K562 (cell line): ENCODE measurements at regions not wholly inside any gene's neighbourhood (a gene's known extent, or its start where the extent isn't known, plus 50 kb on each side); places are given as distances from the start of the nearest gene placed in this dataset.

Experiments
- ATAC-seq: fragments of 200-7000 bp; cut with Tn5 transposase; 3 replicates; pipeline ENCODE4 v1.9.1; 2020; ENCODE audit warnings: moderate library complexity
- BruUV-seq: library from RNA; stranded (reverse); fragments of 400-500 nt; replicated peaks from 2 replicates; lab custom pipeline; 2021; lab: Mats Ljungman, UMichigan
- CTCF ChIA-PET: fragments of 300-600 bp; formaldehyde crosslinking; extraction: SDS; loops from one replicate; lab custom pipeline; 2021; ENCODE audit warnings: low intra/inter-chr PET ratio; lab: Yijun Ruan, JAX
- POLR2A ChIA-PET: fragments of 300-600, 350-650 bp; sonication (Branson Sonifier 250); formaldehyde crosslinking; extraction: SDS; loops from one replicate; lab custom pipeline; 2021; ENCODE audit warnings: antibody characterized with exemption, inconsistent platforms; lab: Yijun Ruan, JAX
- DNase-seq, 4 experiments: peaks; one replicate each; pipeline versions ENCODE4 v3.0.0 to v3.0.0-alpha.2; 2011 to 2018; ENCODE audit warnings: low spot score in 3 of 4, mixed read lengths in 3 of 4; ENCODE audit errors: extremely low read depth in 1 of 4
- FAIRE-seq: peaks from 2 replicates; lab custom pipeline; 2011; peaks lifted over from hg19 to GRCh38; lab: Jason Lieb, UNC
- H2AFZ ChIP-seq: 2 replicates; pipeline ENCODE4 v1.6.0; 2011; ENCODE audit warnings: low read depth, low read length, control low read depth, inconsistent platforms
- H3K27ac ChIP-seq: fragments of 200-600 bp; 3 replicates; pipeline ENCODE4 v1.8.0; 2011; ENCODE audit warnings: low read depth, mild to moderate bottlenecking, control low read depth, inconsistent platforms, low read length, moderate library complexity, mixed read lengths; ENCODE audit errors: extremely low read depth
- H3K27me3 ChIP-seq, 2 experiments: fragments of 300-600 bp in 1 of 2; 2 replicates in 1 of 2; 3 replicates in 1 of 2; pipeline versions ENCODE4 v1.6.0 to v1.8.0; 2011; ENCODE audit warnings: inconsistent platforms in 2 of 2, low read length in 2 of 2, mild to moderate bottlenecking in 1 of 2, mixed read lengths in 1 of 2, moderate library complexity in 1 of 2; ENCODE audit not compliant: control insufficient read depth in 2 of 2, insufficient read depth in 2 of 2
- H3K36me3 ChIP-seq: fragments of 300-600 bp; 3 replicates; pipeline ENCODE4 v1.8.0; 2011; ENCODE audit warnings: mild to moderate bottlenecking, low read length, inconsistent platforms; ENCODE audit not compliant: control insufficient read depth, insufficient read depth
- H3K4me1 ChIP-seq, 2 experiments: fragments of 200-600 bp in 1 of 2; replicated peaks in 1 of 2; 2 replicates in 1 of 2; 3 replicates in 1 of 2; pipeline versions ENCODE4 v1.5.1 to v1.8.0; 2011; ENCODE audit warnings: inconsistent platforms in 2 of 2, low read length in 2 of 2, mild to moderate bottlenecking in 1 of 2, mixed read lengths in 1 of 2, moderate library complexity in 1 of 2; ENCODE audit not compliant: control insufficient read depth in 2 of 2, insufficient read depth in 2 of 2
- H3K4me2 ChIP-seq: 2 replicates; pipeline ENCODE4 v1.6.1; 2011; ENCODE audit warnings: low read length, control low read depth, inconsistent platforms, mixed read lengths; ENCODE audit not compliant: insufficient read depth
- H3K4me3 ChIP-seq: fragments of 200-600 bp; sonication (generic), shearing (Covaris generic); 2 replicates; pipeline ENCODE4 v1.5.1; 2016; ENCODE audit warnings: control low read depth, inconsistent platforms
- H3K79me2 ChIP-seq: fragments of 200-600 bp; 3 replicates; pipeline ENCODE4 v1.8.0; 2011; ENCODE audit warnings: low read length, inconsistent platforms; ENCODE audit not compliant: control insufficient read depth, insufficient read depth
- H3K9ac ChIP-seq, 2 experiments: 2 replicates each; pipeline versions ENCODE4 v1.6.0 to v1.6.1; 2011; ENCODE audit warnings: low read depth in 2 of 2, low read length in 2 of 2, control low read depth in 1 of 2, inconsistent platforms in 1 of 2, mild to moderate bottlenecking in 1 of 2, mixed read lengths in 1 of 2; ENCODE audit not compliant: insufficient read depth in 1 of 2
- H3K9me1 ChIP-seq: one replicate; pipeline ENCODE4 v1.6.0; 2011; ENCODE audit warnings: inconsistent platforms, mild to moderate bottlenecking, low read length, moderate library complexity; ENCODE audit not compliant: control insufficient read depth, insufficient read depth
- H3K9me3 ChIP-seq: replicated peaks from 2 replicates; pipeline ENCODE4 v1.5.1; 2011; ENCODE audit warnings: low read depth, low read length, inconsistent platforms; ENCODE audit not compliant: control insufficient read depth, insufficient read depth
- H4K20me1 ChIP-seq: replicated peaks from 2 replicates; pipeline ENCODE4 v1.6.1; 2011; ENCODE audit warnings: low read length, inconsistent platforms, mixed read lengths; ENCODE audit not compliant: control insufficient read depth, insufficient read depth
- ELK1 ChIP-seq: sonication (generic); formaldehyde crosslinking; IDR thresholded peaks from 2 replicates; pipeline ENCODE4 v1.8.1; 2022; ENCODE audit warnings: missing genetic modification reagents
- FOXP1 ChIP-seq: sonication (generic); formaldehyde crosslinking; IDR thresholded peaks from 2 replicates; pipeline ENCODE4 v1.8.0; 2022; ENCODE audit warnings: mild to moderate bottlenecking, missing genetic modification reagents
- HBP1 ChIP-seq: fragments of 450-650 bp; formaldehyde crosslinking; IDR thresholded peaks from 2 replicates; pipeline ENCODE4 v1.4.0; 2022; ENCODE audit warnings: missing genetic modification characterization
- MIER1 ChIP-seq: fragments of 450-650 bp; IDR thresholded peaks from 2 replicates; pipeline ENCODE4 v1.6.1; 2016; ENCODE audit warnings: antibody characterized with exemption, mild to moderate bottlenecking, low read depth
- PCBP1 ChIP-seq: fragments of 200-400 bp; formaldehyde crosslinking; IDR thresholded peaks from 2 replicates; pipeline ENCODE4 v1.6.1; 2018; ENCODE audit warnings: mild to moderate bottlenecking, low read depth, low read length; ENCODE audit not compliant: poor library complexity, severe bottlenecking
- PHB2 ChIP-seq: fragments of 450-650 bp; IDR thresholded peaks from 2 replicates; pipeline ENCODE4 v1.6.1; 2017; ENCODE audit warnings: low read depth
- PHF8 ChIP-seq: fragments of 200-600 bp; sonication (generic); IDR thresholded peaks from 2 replicates; pipeline ENCODE4 v1.6.1; 2012; ENCODE audit warnings: mixed run types, mild to moderate bottlenecking, inconsistent platforms, low read length, moderate library complexity, borderline replicate concordance
- PTBP1 ChIP-seq: fragments of 200-400 bp; formaldehyde crosslinking; IDR thresholded peaks from 2 replicates; pipeline ENCODE4 v1.6.1; 2017; ENCODE audit warnings: low read depth, low read length
- SMARCC2 ChIP-seq: fragments of 450-650 bp; IDR thresholded peaks from 2 replicates; pipeline ENCODE4 v1.6.1; 2017; ENCODE audit warnings: antibody characterized with exemption, moderate library complexity, mild to moderate bottlenecking, low read depth
- SMC3 ChIP-seq: conservative IDR thresholded peaks from 2 replicates; pipeline ENCODE4 v1.6.1; 2011; ENCODE audit warnings: low read depth, low read length, improper control_type of control experiment; ENCODE audit not compliant: insufficient read depth
- TEAD1 ChIP-seq, 2 experiments: fragments of 450-650 bp in 1 of 2; sonication (generic) in 1 of 2; formaldehyde crosslinking; IDR thresholded peaks; 2 replicates each; pipeline versions ENCODE4 v1.4.0 to v1.8.0; 2020 to 2022; ENCODE audit warnings: mild to moderate bottlenecking in 2 of 2, missing genetic modification reagents in 1 of 2
- TSC22D4 ChIP-seq: fragments of 450-650 bp; IDR thresholded peaks from 2 replicates; pipeline ENCODE4 v1.6.1; 2016; ENCODE audit warnings: missing genetic modification characterization, missing biosample characterization, control low read depth
- ZBTB1 ChIP-seq: sonication (generic); formaldehyde crosslinking; IDR thresholded peaks from 2 replicates; pipeline ENCODE4 v1.8.1; 2023; ENCODE audit warnings: missing genetic modification reagents, low read depth, mild to moderate bottlenecking, borderline replicate concordance
- ZFX ChIP-seq: sonication (generic); formaldehyde crosslinking; IDR thresholded peaks from 2 replicates; pipeline ENCODE4 v1.8.0; 2022; ENCODE audit warnings: mild to moderate bottlenecking, missing genetic modification reagents, moderate library complexity
- ZNF274 ChIP-seq: IDR thresholded peaks from 2 replicates; pipeline ENCODE4 v1.6.1; 2011; ENCODE audit warnings: low read depth, mild to moderate bottlenecking, low read length, moderate library complexity, borderline replicate concordance
- ZNF449 ChIP-seq: fragments of 250-450 bp; sonication (Bioruptor Pico); IDR thresholded peaks from 2 replicates; pipeline ENCODE4 v1.8.0; 2022; ENCODE audit warnings: moderate library complexity, mild to moderate bottlenecking, inconsistent platforms
- WGBS: fragments of 100-300 bp; shearing (Covaris generic); methylation state at CpG from one replicate; pipeline ENCODE4 v1.1.6; 2016; ENCODE audit warnings: low coverage, mixed read lengths; ENCODE audit not compliant: insufficient coverage; ENCODE audit errors: missing lambda C conversion rate; 5-methylcytosine and 5-hydroxymethylcytosine counted together
- in situ Hi-C: fragments of 300-500 bp; cut with MboI; formaldehyde crosslinking; loops from 4 replicates; pipeline ENCODE4 v1.15.0; 2018; ENCODE audit warnings: inconsistent platforms, mixed read lengths
- intact Hi-C: fragments of 100-400 bp; cut with micrococcal nuclease; formaldehyde crosslinking; loops from 2 replicates; pipeline ENCODE4 v1.14.2; 2022

GRCh38 chr3:115363071-115363470, 216.0 kb upstream of the ZBTB20 start:
- ChIA-PET POLR2A (no interaction called here), CTCF (no interaction called here)
- Histone ChIP-seq H3K27me3 (no peaks in the 10 kb centered on the region), H3K79me2 (no peaks in the 10 kb centered on the region), H3K27ac (no peak overlapping the region), H4K20me1 (no peaks in the 10 kb centered on the region)
- intact Hi-C loops, result no loop called here
- no peak for FAIRE-seq
- 0% methylated on average over 1 of the region's 1 CpG for WGBS
- TF ChIP-seq TSC22D4 (tag) (no peak), PCBP1 (no peak), MIER1 (no peak), FOXP1 (CRISPR knock-in tag) (no peak), TEAD1 (CRISPR knock-in tag; IDR thresholded peaks at IDR 0.05) (no peak), PTBP1 (no peak), HBP1 (CRISPR knock-in tag) (no peak), ELK1 (CRISPR knock-in tag) (no peak), ZFX (CRISPR knock-in tag) (no peak), SMARCC2 (no peak), PHB2 (no peak), ZBTB1 (no peak), ZNF274 (no peak), SMC3 (no peak), PHF8 (no peak), ZNF449 (CRISPR knock-in tag) (no peak)
- TF ChIP-seq, all 486 proteins: peak for 0
- ATAC-seq (no peak), DNase-seq (no peak)
- BruUV-seq, result no TSS peak
- Histone ChIP-seq H3K4me1 (no peaks in the 10 kb centered on the region), H3K4me2 (no peak overlapping the region), H3K9me3 (no peaks in the 10 kb centered on the region), H2AFZ (no peak overlapping the region), H3K9ac (no peak overlapping the region), H3K9me1 (no peaks in the 10 kb centered on the region), H3K36me3 (no peaks in the 10 kb centered on the region), H3K4me3 (no peak overlapping the region)
- in situ Hi-C loops, result no loop called here
